ENCODE measurements at regions not wholly inside any gene's neighbourhood (a gene's known extent, or its start where the extent isn't known, plus 50 kb on each side); places are given as distances from the start of the nearest gene placed in this dataset.

GRCh38 chr14:56487761-56488160, 91.8 kb upstream of the TMEM260 start:
- Mint-ChIP-seq H3K27ac (ENCODE audit: unreplicated experiment) (no peak overlapping the region), H3K27me3 (ENCODE audit: low read depth, unreplicated experiment) (no peaks in the 10 kb centered on the region), H3K4me1 (ENCODE audit: low read depth, unreplicated experiment) (no peaks in the 10 kb centered on the region), H3K9me3 (ENCODE audit: unreplicated experiment) (no peaks in the 10 kb centered on the region), H3K4me3 (ENCODE audit: unreplicated experiment) (no peak overlapping the region), H3K36me3 (ENCODE audit: low read depth, unreplicated experiment) (no peaks in the 10 kb centered on the region)
- no peak for TF ChIP-seq CTCF (IDR thresholded peaks at IDR 0.05; ENCODE audit: insufficient read depth, low read depth, low read length)
- TF ChIP-seq EZH2 (IDR thresholded peaks at IDR 0.05; ENCODE audit: insufficient read depth, low read length) = no peak
- no peaks in the 10 kb centered on the region for H3K9me3 ChIP-seq (ENCODE audit: insufficient read depth, low read depth, low read length)
- no peaks in the 10 kb centered on the region for H4K20me1 ChIP-seq (ENCODE audit: insufficient read depth, low read length)
- H3K27ac ChIP-seq (ENCODE audit: low read depth, low read length) = no peak overlapping the region
- no peak overlapping the region for H3K4me2 ChIP-seq (ENCODE audit: low read length)
- no peaks in the 10 kb centered on the region for H3K36me3 ChIP-seq (ENCODE audit: insufficient read depth, low read length)
- H3K4me1 ChIP-seq (ENCODE audit: insufficient read depth, low read length) = peaks cover 3% of the 10 kb centered on the region
- no peaks in the 10 kb centered on the region for H3K79me2 ChIP-seq (ENCODE audit: insufficient read depth, low read length)
- no peak for FAIRE-seq
- no peak overlapping the region for H2AFZ ChIP-seq (ENCODE audit: low read depth, low read length)
- H3K4me3 ChIP-seq (ENCODE audit: insufficient read depth, low read depth, low read length) = no peak overlapping the region
- peak; percentile 15 for DNase-seq (ENCODE audit: low read depth)
- no peaks in the 10 kb centered on the region for H3K27me3 ChIP-seq (ENCODE audit: insufficient read depth, low read length)
- no peak overlapping the region for H3K9ac ChIP-seq (ENCODE audit: low read length)

GRCh38 chr14:56488306-56488705, 91.3 kb upstream of the TMEM260 start:
- H3K36me3 Mint-ChIP-seq (ENCODE audit: low read depth, unreplicated experiment) = no peaks in the 10 kb centered on the region

More at GRCh38 chr14:56488306-56488705, 91.3 kb upstream of the TMEM260 start:
- Histone ChIP-seq H3K9me3 (ENCODE audit: insufficient read depth, low read depth, low read length) (no peaks in the 10 kb centered on the region), H3K27ac (ENCODE audit: low read depth, low read length) (no peak overlapping the region), H3K9ac (ENCODE audit: low read length) (no peak overlapping the region), H3K4me3 (ENCODE audit: insufficient read depth, low read depth, low read length) (no peak overlapping the region), H3K79me2 (ENCODE audit: insufficient read depth, low read length) (no peaks in the 10 kb centered on the region), H3K4me1 (ENCODE audit: insufficient read depth, low read length) (peaks cover 3% of the 10 kb centered on the region), H3K27me3 (ENCODE audit: insufficient read depth, low read length) (no peaks in the 10 kb centered on the region), H2AFZ (ENCODE audit: low read depth, low read length) (no peak overlapping the region), H3K36me3 (ENCODE audit: insufficient read depth, low read length) (no peaks in the 10 kb centered on the region), H3K4me2 (ENCODE audit: low read length) (no peak overlapping the region), H4K20me1 (ENCODE audit: insufficient read depth, low read length) (no peaks in the 10 kb centered on the region)
- Mint-ChIP-seq H3K27ac (ENCODE audit: unreplicated experiment) (no peak overlapping the region), H3K9me3 (ENCODE audit: unreplicated experiment) (no peaks in the 10 kb centered on the region), H3K4me3 (ENCODE audit: unreplicated experiment) (no peak overlapping the region), H3K4me1 (ENCODE audit: low read depth, unreplicated experiment) (no peaks in the 10 kb centered on the region), H3K27me3 (ENCODE audit: low read depth, unreplicated experiment) (no peaks in the 10 kb centered on the region)
- no peak for DNase-seq (ENCODE audit: low read depth)
- FAIRE-seq = no peak
- TF ChIP-seq EZH2 (IDR thresholded peaks at IDR 0.05; ENCODE audit: insufficient read depth, low read length) (no peak), CTCF (IDR thresholded peaks at IDR 0.05; ENCODE audit: insufficient read depth, low read depth, low read length) (no peak)

Measured in astrocyte (in vitro differentiated cells and primary cell).